Stimulated activated CD4-positive, alpha-beta T cell treated with anti-CD3 and anti-CD28 coated beads, TNF-alpha, amount 100 ng/mL, for 1 hour (primary cell): ENCODE measurements at regions not wholly inside any gene's neighbourhood (a gene's known extent, or its start where the extent isn't known, plus 50 kb on each side); places are given as distances from the start of the nearest gene placed in this dataset.
"Not testable (repeated sequence)": the region's sequence is repeated elsewhere in the genome, so short reads cannot be mapped to it uniquely, and the experiment has no call there.

Experiments used
- DNase-seq, 3 donors: peaks; one replicate each; pipeline ENCODE4 v3.0.0-alpha.2; 2020; ENCODE audit warnings: low read depth in 3 of 3, low spot score in 1 of 3

DNA sequence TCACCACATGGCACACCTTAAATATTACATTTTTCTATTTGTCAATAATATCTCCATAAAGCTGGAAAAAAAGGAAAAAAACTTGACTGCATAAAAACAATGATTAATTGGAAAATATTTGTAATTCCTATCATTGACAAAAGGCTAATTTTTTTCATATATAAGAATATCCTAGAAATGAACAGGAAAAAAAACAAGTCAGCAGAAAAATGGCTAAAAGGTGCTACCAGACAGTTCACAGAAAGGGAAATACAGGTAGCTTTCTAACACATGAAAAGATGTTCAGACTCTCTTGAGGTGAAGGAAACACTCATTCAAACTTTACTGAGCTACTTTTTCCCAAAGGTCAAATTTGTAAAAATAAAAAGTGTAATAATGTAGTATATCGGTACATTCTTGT is 104.1 kb upstream of the SCAF8 start:
- no peak for DNase-seq

GRCh38 chr6:154632119-154632518 is 101.1 kb upstream of the SCAF8 start:
- no peak for DNase-seq

- DNase-seq, result no peak
Observed at GRCh38 chr6:154637392-154637791, 95.8 kb upstream of the SCAF8 start.

GRCh38 chr6:154638369-154638768 is 94.8 kb upstream of the SCAF8 start:
- DNase-seq, result no peak

- not testable (repeated sequence) for DNase-seq
Observed at GRCh38 chr6:154639196-154639595, 94.0 kb upstream of the SCAF8 start.

- DNase-seq, result no peak
Observed at GRCh38 chr6:154648188-154648887, 84.9 kb upstream of the SCAF8 start.

DNA sequence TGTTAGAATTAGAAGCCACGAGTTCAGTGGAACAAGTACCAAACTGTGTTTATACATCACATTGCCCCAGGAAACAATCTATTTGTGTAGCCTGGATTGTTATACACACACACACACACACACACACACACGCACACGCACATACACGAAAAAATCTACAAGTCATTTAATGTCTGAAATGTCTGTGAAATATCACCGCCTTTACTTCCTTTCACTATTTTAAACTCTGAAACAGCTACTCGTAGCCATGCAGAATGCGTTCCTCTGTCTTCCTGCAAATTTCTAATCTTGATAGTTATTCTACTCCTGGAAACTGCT is 84.4 kb upstream of the SCAF8 start:
- DNase-seq, result no peak

- DNase-seq, result no peak
Observed at GRCh38 chr6:154649721-154650120, 83.5 kb upstream of the SCAF8 start.

DNA sequence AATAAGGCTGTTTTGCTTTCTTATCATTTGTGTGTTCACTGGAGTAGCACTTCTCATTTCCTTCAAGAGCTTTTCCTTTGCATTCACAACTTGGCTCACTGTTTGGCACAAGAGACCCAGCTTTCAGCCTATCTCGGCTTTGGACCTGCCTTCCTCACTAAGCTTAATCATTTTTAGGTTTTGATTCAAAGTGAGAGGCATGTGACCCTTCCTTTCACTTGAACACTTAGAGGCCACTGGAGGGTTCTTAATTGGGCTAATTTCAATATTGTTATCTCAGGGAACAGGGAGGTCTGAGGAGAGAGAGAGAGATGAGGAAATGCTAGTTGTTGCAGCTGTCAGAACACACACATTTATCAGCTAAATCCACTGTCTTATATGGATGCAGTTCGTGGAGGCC is 82.9 kb upstream of the SCAF8 start:
- DNase-seq, result no peak

DNA sequence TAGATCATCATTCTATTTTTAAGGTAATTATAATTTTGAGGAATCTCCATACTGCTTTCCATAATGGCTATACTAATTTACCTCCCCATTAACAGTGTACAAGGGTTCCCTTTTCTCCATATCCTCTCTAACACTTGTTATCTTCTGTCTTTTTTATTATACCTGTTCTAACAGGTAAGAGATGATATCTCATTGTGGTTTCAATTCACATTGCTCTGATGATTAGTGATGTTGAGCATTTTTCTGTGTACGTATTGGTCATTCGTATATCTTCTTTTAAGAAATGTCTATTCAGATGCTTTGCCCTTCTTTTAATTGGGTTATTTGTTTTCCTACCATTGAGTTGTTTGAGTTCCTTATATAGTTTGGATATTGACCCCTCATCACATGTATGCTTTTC is 81.6 kb upstream of the SCAF8 start:
- DNase-seq, result no peak

- DNase-seq, result no peak
Observed at GRCh38 chr6:154653385-154653784, 79.8 kb upstream of the SCAF8 start.

DNA sequence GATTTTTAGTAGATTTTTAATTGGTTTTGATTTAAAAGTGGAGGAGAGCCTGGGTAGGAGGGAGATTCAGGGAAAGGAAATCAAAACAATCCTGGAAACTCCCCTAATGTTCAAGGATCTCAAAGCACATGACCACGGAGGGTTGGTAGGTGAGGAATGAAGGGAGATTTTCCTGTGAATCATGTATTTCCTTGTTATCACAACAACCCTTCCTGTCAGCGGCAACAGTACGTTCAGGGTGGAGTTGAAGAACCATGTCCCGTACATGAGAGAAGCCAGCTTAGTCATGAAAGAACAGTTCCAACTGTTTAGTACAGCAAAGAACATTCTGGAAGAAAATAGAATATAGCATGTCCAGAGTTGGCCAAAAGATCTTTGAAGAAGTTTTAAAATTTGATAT is 79.4 kb upstream of the SCAF8 start:
- DNase-seq, result no peak

DNA sequence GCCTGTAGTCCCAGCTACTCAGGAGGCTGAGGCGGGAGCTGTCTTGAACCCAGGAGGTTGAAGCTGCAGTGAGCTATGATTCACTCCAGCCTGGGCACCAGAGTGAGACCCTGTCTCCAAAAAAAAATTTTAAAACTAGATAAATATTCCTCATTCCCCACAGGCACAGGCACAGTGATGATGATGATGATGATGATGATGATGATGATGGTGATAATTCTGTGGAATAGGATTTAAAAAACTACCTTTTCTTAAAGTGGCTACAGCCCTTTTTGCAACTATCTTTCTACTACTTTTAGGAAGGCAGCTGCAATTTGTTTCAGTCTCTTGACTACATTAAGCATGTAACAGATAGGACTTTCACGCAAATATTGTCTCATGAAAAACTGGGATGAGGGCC is 76.6 kb upstream of the SCAF8 start:
- DNase-seq, result no peak

- no peak for DNase-seq
Observed at GRCh38 chr6:154661768-154662167, 71.4 kb upstream of the SCAF8 start.

- no peak for DNase-seq
Observed at GRCh38 chr6:154664287-154664686, 68.9 kb upstream of the SCAF8 start.

DNA sequence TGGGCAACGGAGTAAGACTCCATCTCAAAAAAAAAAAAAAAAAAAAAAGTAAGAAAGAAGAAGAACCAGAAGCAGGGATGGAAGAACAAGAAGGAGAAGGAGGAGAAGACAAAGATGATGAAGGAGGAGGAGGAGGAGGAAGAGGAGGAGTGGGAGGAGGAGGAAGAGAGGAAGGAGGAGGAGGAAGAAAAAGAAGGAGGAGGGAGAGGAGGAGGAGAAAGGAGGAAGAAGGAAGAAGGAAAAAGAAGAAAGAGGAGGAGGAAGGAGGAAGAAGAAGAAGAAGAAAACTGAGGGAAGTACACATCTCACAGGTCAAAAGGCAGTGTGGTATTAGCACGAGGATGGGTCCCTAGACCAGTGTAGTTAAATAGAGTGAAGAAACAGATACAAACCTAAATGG is 65.1 kb upstream of the SCAF8 start:
- DNase-seq, result no peak

DNA sequence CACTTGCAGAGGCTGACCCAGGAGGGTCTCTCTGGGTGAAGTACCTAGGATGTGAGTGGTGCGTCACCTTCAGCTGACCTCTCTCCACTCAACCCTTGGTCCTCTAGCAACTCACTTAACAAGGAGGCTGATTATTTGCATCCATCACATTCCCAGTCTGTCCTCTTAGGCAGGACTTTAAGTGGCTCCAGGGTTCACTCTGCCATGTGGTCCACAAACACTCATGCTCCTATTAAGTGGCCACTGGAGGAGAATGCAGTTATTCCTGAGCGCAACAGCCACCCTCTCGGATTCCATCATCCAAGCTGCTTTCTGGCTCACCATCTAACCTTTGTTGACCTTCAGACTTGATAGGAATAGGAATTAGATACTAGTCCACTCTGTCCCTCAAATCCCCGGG is 61.1 kb upstream of the SCAF8 start:
- DNase-seq, result no peak

GRCh38 chr6:154673919-154674318 is 59.3 kb upstream of the SCAF8 start:
- no peak for DNase-seq

DNA sequence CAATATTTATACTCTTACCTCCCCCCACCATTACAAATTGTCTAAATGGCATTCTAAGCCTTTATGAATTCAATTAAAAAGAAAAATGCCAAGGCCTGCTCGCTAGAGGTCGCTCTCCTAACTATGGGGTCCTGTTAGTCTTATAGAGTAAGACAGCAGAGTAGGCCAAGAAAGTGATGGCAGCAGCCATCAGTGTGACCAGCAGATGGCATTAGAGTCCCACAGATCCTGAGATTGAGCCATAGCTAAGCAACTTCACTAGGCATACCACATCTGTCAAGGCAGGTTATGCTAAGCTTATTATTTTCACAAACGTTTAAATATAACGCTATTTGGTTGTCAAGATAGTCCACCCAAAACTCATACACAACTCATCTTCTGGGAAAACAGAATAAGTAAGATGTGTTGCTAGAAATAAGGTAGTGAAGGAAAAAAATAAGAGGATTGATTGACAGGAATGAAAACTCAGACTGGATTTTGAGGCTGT is 57.6 kb upstream of the SCAF8 start:
- peak; percentile 65 to 70 (median 67) for DNase-seq

DNA sequence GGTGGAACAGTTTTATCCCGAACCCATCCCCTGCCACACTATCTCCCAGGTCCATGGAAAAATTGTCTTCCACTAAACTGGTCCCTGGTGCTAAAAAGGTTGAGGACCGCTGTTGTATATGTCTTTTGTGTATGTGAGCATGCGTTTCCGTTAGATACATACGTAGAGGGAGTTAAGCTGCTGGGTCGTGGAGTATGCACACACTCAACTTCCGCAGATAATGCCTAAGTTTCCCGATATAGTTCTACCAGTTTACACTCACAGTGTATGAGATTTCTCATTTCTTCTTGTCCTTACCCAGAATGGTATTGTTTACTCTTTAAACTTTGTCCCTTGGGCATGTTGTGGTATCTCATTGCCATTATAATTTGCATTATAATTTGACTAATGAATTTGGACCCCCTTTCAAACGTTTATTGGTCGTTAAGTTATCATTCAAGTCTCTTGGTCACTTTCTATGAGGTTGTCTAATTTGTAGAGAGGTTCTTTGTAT is 50.5 kb upstream of the SCAF8 start:
- no peak for DNase-seq
